Neural cell (in vitro differentiated cells): ENCODE measurements at regions not wholly inside any gene's neighbourhood (a gene's known extent, or its start where the extent isn't known, plus 50 kb on each side); places are given as distances from the start of the nearest gene placed in this dataset.

Source experiments
- CTCF ChIP-seq: fragments of 450-650 bp; IDR thresholded peaks from 2 replicates; pipeline ENCODE4 v1.5.1; 2014; ENCODE audit warnings: antibody characterized with exemption, mild to moderate bottlenecking, moderate library complexity; ENCODE audit not compliant: poor library complexity, severe bottlenecking
- EZH2 ChIP-seq: fragments of 200-600, 300-800 bp; shearing (Covaris generic), sonication (generic); IDR thresholded peaks from 2 replicates; pipeline ENCODE4 v1.6.1; 2014; ENCODE audit warnings: antibody characterized with exemption, low read length, borderline replicate concordance, mild to moderate bottlenecking; ENCODE audit not compliant: insufficient read depth, poor library complexity, severe bottlenecking
- RAD21 ChIP-seq: fragments of 450-650 bp; conservative IDR thresholded peaks from 2 replicates; pipeline ENCODE4 v1.6.1; 2014; ENCODE audit warnings: antibody characterized with exemption, mild to moderate bottlenecking, moderate library complexity
- TAF1 ChIP-seq: IDR thresholded peaks from 2 replicates; pipeline ENCODE4 v1.6.1; 2012; ENCODE audit warnings: low read depth

GRCh38 chr2:2910259-2910658, 467.4 kb downstream of the EIPR1 start:
- TF ChIP-seq EZH2 = no peak
- TF ChIP-seq TAF1 = no peak
- TF ChIP-seq CTCF = no peak
- no peak for TF ChIP-seq RAD21
